ENCODE measurements at regions not wholly inside any gene's neighbourhood (a gene's known extent, or its start where the extent isn't known, plus 50 kb on each side); places are given as distances from the start of the nearest gene placed in this dataset.

DNA sequence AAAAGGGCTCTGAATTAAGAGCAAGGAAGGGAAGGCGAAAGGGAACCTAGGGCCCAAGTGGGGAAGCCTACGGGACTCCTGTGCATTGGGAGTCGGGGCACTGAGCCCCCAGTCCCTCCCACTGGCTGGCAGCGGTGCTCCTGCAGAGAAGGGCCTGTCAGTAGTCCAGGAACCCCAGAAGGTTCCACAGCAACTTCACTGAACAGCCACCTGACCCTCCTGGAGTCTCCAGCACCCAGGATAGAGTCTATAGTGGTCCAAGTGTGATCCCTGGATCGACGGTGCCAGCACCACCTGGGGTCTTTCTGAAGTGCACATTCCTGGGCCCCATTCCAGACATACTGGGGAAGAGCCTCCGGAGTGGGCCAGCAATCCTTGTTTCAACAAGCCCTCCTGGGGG lies 100.0 kb upstream of the B3GAT1 start:
- CTCF ChIA-PET = no interaction called here
- TF ChIP-seq, protein P1, sequence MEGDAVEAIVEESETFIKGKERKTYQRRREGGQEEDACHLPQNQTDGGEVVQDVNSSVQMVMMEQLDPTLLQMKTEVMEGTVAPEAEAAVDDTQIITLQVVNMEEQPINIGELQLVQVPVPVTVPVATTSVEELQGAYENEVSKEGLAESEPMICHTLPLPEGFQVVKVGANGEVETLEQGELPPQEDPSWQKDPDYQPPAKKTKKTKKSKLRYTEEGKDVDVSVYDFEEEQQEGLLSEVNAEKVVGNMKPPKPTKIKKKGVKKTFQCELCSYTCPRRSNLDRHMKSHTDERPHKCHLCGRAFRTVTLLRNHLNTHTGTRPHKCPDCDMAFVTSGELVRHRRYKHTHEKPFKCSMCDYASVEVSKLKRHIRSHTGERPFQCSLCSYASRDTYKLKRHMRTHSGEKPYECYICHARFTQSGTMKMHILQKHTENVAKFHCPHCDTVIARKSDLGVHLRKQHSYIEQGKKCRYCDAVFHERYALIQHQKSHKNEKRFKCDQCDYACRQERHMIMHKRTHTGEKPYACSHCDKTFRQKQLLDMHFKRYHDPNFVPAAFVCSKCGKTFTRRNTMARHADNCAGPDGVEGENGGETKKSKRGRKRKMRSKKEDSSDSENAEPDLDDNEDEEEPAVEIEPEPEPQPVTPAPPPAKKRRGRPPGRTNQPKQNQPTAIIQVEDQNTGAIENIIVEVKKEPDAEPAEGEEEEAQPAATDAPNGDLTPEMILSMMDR (IDR thresholded peaks at IDR 0.05; ENCODE audit: control extremely low read depth, extremely low read depth, low read depth, missing control alignments) = no peak
- no peak for DNase-seq (ENCODE audit: extremely low spot score)
- POLR2A ChIA-PET = no interaction called here

DNA sequence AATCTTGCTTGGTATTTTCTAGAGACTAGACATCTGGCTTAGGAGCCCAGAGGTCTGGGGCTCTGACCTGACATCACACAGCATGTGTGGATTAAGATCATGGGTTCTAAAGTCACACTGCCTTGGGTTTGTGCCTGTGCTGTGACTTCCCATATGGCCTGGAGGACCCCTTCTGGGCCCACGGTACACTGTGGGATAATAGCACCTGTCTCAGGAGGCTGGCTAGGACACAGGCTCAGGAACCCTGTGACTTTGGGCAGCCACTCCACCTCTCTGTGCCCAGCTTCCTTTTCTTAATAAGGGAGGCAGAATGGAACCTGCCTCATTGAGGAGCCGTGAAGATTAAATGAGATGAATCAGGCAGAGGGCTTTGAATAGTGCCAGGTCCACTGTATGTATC lies 99.2 kb upstream of the B3GAT1 start:
- no peak for DNase-seq (ENCODE audit: extremely low spot score)
- TF ChIP-seq, protein P1 (IDR thresholded peaks at IDR 0.05; ENCODE audit: control extremely low read depth, extremely low read depth, low read depth, missing control alignments) = no peak
- ChIA-PET CTCF (interaction anchor here (1.2 kb wide), 1 partner anchor 8 kb away, joined by 3 read pairs; no protein-coding TSS in a partner anchor), POLR2A (no interaction called here)

DNA sequence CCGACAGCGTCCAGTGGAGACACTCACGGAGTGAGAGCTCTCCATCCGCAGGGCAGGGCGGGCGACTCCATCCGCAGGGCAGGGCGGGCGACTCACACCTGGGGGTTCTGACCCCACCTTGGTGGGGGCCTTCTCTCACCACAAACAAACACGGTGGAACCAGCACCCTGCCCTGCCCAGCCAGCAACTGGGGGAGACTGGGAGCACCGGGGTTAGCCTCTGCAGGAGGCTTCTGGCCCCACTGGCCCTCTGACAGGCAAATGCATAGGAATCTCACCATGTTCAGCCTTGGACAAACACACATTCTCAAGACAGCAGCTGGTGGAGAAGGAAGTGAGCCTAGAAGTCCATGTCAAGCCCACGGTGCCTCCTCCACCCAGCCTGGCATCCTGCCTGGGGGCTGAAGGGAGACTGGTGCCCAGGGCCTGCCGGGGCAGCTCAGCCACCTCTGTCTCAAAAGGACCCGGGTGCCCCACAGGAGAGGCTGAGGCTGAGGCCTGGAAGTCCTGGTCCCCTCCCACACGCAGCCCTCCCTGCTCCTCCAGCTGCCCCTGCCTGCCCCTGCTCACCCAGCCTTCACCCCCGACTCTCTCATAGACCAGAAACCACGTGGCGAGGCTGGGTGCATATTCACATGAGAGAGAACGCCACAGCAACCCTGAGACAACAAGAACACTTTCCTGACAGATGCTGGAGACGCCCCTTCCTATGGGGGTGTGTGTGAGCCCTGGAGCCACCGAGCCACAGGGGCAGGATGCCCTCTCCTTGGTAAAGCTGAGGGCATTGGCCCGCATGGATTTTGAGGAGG lies 98.4 kb upstream of the B3GAT1 start:
- POLR2A ChIA-PET = no interaction called here
- TF ChIP-seq, protein P1 (IDR thresholded peaks at IDR 0.05; ENCODE audit: control extremely low read depth, extremely low read depth, low read depth, missing control alignments) = no peak
- CTCF ChIA-PET = interaction anchor here (1.2 kb wide), 1 partner anchor 9 kb away, joined by 3 read pairs; no protein-coding TSS in a partner anchor

DNA sequence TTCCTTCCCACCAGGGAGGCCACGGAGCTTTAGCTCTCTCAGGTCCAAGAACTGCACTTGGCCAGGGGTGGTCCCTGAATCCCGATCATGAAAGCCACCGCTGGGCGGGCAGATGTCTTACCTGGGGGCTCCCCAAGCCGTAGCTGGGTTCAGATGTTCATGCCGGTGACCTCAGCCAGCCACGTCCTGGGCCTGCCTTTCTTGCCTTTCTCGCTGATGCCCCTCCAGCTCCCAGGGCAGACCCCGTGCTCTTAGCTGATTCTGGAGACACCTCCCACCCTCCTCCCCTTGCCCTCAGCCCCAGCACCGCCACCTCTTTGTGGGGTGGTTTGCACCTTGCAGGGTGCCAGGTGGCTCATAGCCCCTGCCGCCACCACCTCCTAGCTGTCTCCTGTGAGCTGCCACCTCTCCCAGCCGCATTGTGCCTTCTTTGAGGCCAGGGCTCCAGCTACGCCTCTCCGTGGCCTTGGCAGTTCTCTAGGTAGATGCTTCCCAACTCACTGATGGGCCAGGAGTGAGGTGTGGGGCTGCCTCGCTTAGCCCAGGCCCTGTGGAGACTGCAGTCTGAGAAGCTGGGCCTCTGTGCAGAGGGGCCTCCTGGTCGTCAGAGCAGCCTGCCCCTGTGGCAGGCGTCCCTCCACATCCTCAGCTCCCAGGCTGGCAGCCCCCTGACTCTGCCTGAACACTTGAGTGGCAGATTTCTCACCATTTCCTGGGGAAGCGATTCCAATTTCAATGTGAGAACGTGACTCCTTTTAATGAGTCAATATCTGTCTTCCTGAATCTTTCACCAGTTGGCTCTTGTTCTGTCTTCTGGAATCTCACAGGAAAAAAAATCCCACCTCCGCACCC lies 97.6 kb upstream of the B3GAT1 start:
- CTCF ChIA-PET = no interaction called here
- TF ChIP-seq, protein P1 (IDR thresholded peaks at IDR 0.05; ENCODE audit: control extremely low read depth, extremely low read depth, low read depth, missing control alignments) = no peak
- DNase-seq (ENCODE audit: extremely low spot score) = no peak
- POLR2A ChIA-PET = no interaction called here

More for the DNA sequence above, 98.4 kb upstream of the B3GAT1 start:
- no peak for DNase-seq (ENCODE audit: extremely low spot score)

DNA sequence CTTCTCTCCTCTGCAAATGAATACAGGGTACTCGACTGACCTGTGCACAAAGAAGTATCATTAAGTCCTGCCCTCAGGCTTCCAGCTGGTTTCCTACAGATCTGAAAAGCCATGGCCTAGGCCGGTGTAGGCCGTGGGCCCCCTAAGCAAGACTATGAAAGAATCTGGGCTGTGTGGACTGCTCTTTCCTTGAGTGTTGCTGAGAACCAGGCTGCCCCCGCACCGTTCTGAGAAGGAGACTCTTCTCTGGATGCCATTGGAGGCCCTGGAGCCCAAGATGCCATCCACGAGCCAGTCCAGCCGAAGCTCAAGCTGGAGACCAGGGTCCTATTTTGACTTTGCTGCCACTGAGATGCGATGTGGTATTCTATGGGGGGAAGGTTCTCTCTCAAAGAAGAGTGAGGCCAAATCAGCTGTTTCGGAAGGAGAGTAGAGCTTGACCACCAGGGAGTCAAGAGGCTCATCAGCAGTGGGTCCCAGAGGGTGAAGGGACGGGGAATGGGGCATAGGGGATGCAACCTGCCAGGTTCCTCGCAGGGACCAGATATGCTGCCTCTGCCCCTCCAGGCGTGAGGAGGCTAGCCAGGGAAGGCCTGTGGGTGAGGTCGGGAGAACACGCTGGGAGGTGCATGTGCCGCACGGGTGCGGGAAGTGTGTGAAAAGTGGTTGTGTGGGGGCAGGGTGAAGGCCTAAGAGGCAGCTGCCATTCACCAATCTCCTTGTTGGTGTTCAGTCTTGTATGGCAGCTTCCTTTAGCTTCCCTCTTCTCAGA lies 96.4 kb upstream of the B3GAT1 start:
- TF ChIP-seq, protein P1 (IDR thresholded peaks at IDR 0.05; ENCODE audit: control extremely low read depth, extremely low read depth, low read depth, missing control alignments) = no peak
- POLR2A ChIA-PET = no interaction called here
- CTCF ChIA-PET = no interaction called here
- no peak for DNase-seq (ENCODE audit: extremely low spot score)

DNA sequence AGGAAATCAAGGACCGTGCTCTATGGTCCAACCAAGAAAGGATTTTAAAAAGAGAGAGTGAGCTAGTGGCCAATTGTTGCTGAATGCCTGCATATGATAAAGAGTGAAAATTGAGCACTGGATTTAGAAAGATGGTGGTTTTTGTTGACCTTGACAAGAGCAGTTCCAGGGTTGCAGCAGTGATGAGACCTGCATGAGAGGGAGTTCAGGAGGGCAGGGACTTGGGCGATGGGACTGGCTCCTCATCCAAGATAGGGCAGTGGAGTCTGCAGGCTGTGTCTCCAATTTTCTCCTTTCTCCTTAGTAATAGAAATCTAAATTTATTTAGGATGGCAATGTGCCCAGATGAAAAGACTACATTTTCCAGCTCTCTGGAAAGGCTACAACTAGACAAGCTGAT lies 94.0 kb upstream of the B3GAT1 start:
- ChIA-PET CTCF (no interaction called here), POLR2A (no interaction called here)
- TF ChIP-seq, protein P1 (IDR thresholded peaks at IDR 0.05; ENCODE audit: control extremely low read depth, extremely low read depth, low read depth, missing control alignments) = no peak

More for the DNA sequence above, 94.0 kb upstream of the B3GAT1 start:
- DNase-seq (ENCODE audit: extremely low spot score) = no peak

Measured in GM10248 (cell line).